ENCODE measurements at regions not wholly inside any gene's neighbourhood (a gene's known extent, or its start where the extent isn't known, plus 50 kb on each side); places are given as distances from the start of the nearest gene placed in this dataset.

DNA sequence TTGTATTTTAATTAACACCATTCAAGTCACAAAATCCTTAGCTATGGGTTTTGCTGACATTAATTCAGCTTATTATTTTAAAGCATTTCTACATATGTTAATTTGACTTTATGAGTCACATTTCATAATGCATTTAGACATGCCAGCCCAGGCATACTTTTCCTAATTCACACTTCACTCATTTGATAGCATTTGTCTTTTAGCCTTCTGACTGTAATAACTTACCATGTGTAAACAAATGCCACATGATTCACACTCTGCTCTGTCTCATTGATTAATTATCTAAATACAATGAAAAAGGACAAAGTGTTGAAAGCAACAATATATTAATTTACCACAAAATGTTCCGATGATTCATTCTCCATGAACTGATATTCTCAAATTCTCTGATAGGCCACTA lies 927.8 kb upstream of the EPHA6 start:
- ChIA-PET RAD21 (ENCODE audit: low non-redundant PET in 1 of 2, low total read pairs in 2 of 2, uncharacterized antibody in 2 of 2, unreplicated experiment in 2 of 2) (no interaction called here), POLR2A (no interaction called here), CTCF (no interaction called here)
- Histone ChIP-seq H3K4me1 (ENCODE audit: control insufficient read depth in 1 of 2, insufficient read depth in 2 of 2, low read length in 2 of 2) (no peaks in the 10 kb centered on the region), H3K27ac (ENCODE audit: low read depth, low read length) (no peak overlapping the region), H3K36me3 (ENCODE audit: control insufficient read depth in 1 of 2, insufficient read depth in 2 of 2, low read length in 2 of 2) (no peaks in the 10 kb centered on the region), H3K79me2 (ENCODE audit: insufficient read depth, low read length) (no peaks in the 10 kb centered on the region), H2AFZ (ENCODE audit: low read depth, low read length, poor library complexity, severe bottlenecking) (no peak overlapping the region), H3K9me2 (ENCODE audit: insufficient read depth) (no peaks in the 10 kb centered on the region), H4K20me1 (ENCODE audit: insufficient read depth) (no peaks in the 10 kb centered on the region), H3K4me3 (replicated peaks in 1 of 2; ENCODE audit: low read depth in 1 of 2, low read length in 2 of 2) (no peak overlapping the region), H3K9ac (ENCODE audit: low read length) (no peak overlapping the region), H3K27me3 (ENCODE audit: insufficient read depth, low read length) (no peaks in the 10 kb centered on the region), H3K4me2 (ENCODE audit: low read length) (no peak overlapping the region), H3K9me3 (ENCODE audit: control insufficient read depth in 1 of 2, insufficient read depth in 1 of 2, low read depth in 1 of 2, low read length in 2 of 2) (peaks cover 6 to 16% of the 10 kb centered on the region in 2 experiments; a peak in 2 of 4 replicates)
- ATAC-seq: no peak
- BruUV-seq (replicated peaks): no TSS peak
- intact Hi-C loops (cut with micrococcal nuclease): no loop called here
- no peak for DNase-seq (ENCODE audit: low read depth, low spot score)
- TF ChIP-seq ELF1 (IDR thresholded peaks at IDR 0.05; ENCODE audit: borderline replicate concordance, low read depth) (no peak), SP1 (IDR thresholded peaks at IDR 0.05; ENCODE audit: low read depth) (no peak), CBX3 (IDR thresholded peaks at IDR 0.05; ENCODE audit: low read depth) (no peak), YY1 (IDR thresholded peaks at IDR 0.05; ENCODE audit: extremely low read depth, insufficient replicate concordance, low read depth, low read length) (no peak), TCF7L2 (IDR thresholded peaks at IDR 0.05; ENCODE audit: borderline replicate concordance, extremely low read depth, insufficient read depth, insufficient read length) (no peak), ZNF274 (IDR thresholded peaks at IDR 0.05; ENCODE audit: low read depth, low read length) (no peak), SRF (IDR thresholded peaks at IDR 0.05; ENCODE audit: low read depth) (no peak), SIN3A (IDR thresholded peaks at IDR 0.05; ENCODE audit: low read depth) (no peak), ZFX (IDR thresholded peaks at IDR 0.05) (no peak), RAD21 (IDR thresholded peaks at IDR 0.05; ENCODE audit: low read depth) (no peak), EZH2phosphoT487 (IDR thresholded peaks at IDR 0.05; ENCODE audit: borderline replicate concordance) (no peak), EGR1 (IDR thresholded peaks at IDR 0.05; ENCODE audit: low read depth) (no peak)
- TF ChIP-seq, protein P1, sequence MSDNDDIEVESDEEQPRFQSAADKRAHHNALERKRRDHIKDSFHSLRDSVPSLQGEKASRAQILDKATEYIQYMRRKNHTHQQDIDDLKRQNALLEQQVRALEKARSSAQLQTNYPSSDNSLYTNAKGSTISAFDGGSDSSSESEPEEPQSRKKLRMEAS (IDR thresholded peaks at IDR 0.05): no peak
- TF ChIP-seq, protein P2, sequence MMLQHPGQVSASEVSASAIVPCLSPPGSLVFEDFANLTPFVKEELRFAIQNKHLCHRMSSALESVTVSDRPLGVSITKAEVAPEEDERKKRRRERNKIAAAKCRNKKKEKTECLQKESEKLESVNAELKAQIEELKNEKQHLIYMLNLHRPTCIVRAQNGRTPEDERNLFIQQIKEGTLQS (IDR thresholded peaks at IDR 0.05): no peak
- TF ChIP-seq, protein P3, sequence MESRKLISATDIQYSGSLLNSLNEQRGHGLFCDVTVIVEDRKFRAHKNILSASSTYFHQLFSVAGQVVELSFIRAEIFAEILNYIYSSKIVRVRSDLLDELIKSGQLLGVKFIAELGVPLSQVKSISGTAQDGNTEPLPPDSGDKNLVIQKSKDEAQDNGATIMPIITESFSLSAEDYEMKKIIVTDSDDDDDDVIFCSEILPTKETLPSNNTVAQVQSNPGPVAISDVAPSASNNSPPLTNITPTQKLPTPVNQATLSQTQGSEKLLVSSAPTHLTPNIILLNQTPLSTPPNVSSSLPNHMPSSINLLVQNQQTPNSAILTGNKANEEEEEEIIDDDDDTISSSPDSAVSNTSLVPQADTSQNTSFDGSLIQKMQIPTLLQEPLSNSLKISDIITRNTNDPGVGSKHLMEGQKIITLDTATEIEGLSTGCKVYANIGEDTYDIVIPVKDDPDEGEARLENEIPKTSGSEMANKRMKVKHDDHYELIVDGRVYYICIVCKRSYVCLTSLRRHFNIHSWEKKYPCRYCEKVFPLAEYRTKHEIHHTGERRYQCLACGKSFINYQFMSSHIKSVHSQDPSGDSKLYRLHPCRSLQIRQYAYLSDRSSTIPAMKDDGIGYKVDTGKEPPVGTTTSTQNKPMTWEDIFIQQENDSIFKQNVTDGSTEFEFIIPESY (IDR thresholded peaks at IDR 0.05; ENCODE audit: extremely low read depth, insufficient replicate concordance, low read length): no peak
